ENCODE measurements at regions not wholly inside any gene's neighbourhood (a gene's known extent, or its start where the extent isn't known, plus 50 kb on each side); places are given as distances from the start of the nearest gene placed in this dataset.

- POLR2A ChIA-PET = no interaction called here
- TF ChIP-seq CTCF (IDR thresholded peaks at IDR 0.05; ENCODE audit: low read depth, low read length) = no peak
- H3K9me3 ChIP-seq (ENCODE audit: control insufficient read depth, insufficient read depth, low read length) = peaks cover 3% of the 10 kb centered on the region
- CTCF ChIA-PET = no interaction called here
- DNase-seq (ENCODE audit: low read depth, low spot score) = no peak
- no peaks in the 10 kb centered on the region for H3K27me3 ChIP-seq (ENCODE audit: control insufficient read depth, insufficient read depth, low read length)
- no peak overlapping the region for H3K27ac ChIP-seq (ENCODE audit: low read depth, low read length)
- no peak overlapping the region for H3K4me3 ChIP-seq (ENCODE audit: low read depth, low read length)
Observed at GRCh38 chr5:45060724-45061123, 252.0 kb downstream of the MRPS30 start.

- TF ChIP-seq CTCF (IDR thresholded peaks at IDR 0.05; ENCODE audit: low read depth, low read length) = no peak
- Histone ChIP-seq H3K27ac (ENCODE audit: low read depth, low read length) (no peak overlapping the region), H3K27me3 (ENCODE audit: control insufficient read depth, insufficient read depth, low read length) (no peaks in the 10 kb centered on the region), H3K4me3 (ENCODE audit: low read depth, low read length) (no peak overlapping the region), H3K9me3 (ENCODE audit: control insufficient read depth, insufficient read depth, low read length) (peaks cover 3% of the 10 kb centered on the region)
- CTCF ChIA-PET = no interaction called here
- POLR2A ChIA-PET = no interaction called here
- DNase-seq (ENCODE audit: low read depth, low spot score) = no peak
Observed at GRCh38 chr5:45062044-45062443, 253.3 kb downstream of the MRPS30 start.

- CTCF ChIA-PET = no interaction called here
- no peak for DNase-seq (ENCODE audit: low read depth, low spot score)
- no peak for TF ChIP-seq CTCF (IDR thresholded peaks at IDR 0.05; ENCODE audit: low read depth, low read length)
- no peak overlapping the region for H3K4me3 ChIP-seq (ENCODE audit: low read depth, low read length)
- H3K9me3 ChIP-seq (ENCODE audit: control insufficient read depth, insufficient read depth, low read length) = peaks cover 11% of the 10 kb centered on the region
- H3K27ac ChIP-seq (ENCODE audit: low read depth, low read length) = no peak overlapping the region
- no peaks in the 10 kb centered on the region for H3K27me3 ChIP-seq (ENCODE audit: control insufficient read depth, insufficient read depth, low read length)
- POLR2A ChIA-PET = no interaction called here
Observed at GRCh38 chr5:45081082-45081481, 272.3 kb downstream of the MRPS30 start.

- no peak for DNase-seq (ENCODE audit: low read depth, low spot score)
- Histone ChIP-seq H3K27me3 (ENCODE audit: control insufficient read depth, insufficient read depth, low read length) (no peaks in the 10 kb centered on the region), H3K27ac (ENCODE audit: low read depth, low read length) (no peak overlapping the region), H3K4me3 (ENCODE audit: low read depth, low read length) (no peak overlapping the region), H3K9me3 (ENCODE audit: control insufficient read depth, insufficient read depth, low read length) (no peaks in the 10 kb centered on the region)
- ChIA-PET POLR2A (no interaction called here), CTCF (no interaction called here)
- TF ChIP-seq CTCF (IDR thresholded peaks at IDR 0.05; ENCODE audit: low read depth, low read length) = no peak
Observed at GRCh38 chr5:45089870-45090269, 281.1 kb downstream of the MRPS30 start.

GRCh38 chr5:45093377-45093776 lies 284.6 kb downstream of the MRPS30 start:
- POLR2A ChIA-PET = no interaction called here
- Histone ChIP-seq H3K9me3 (ENCODE audit: control insufficient read depth, insufficient read depth, low read length) (no peaks in the 10 kb centered on the region), H3K27me3 (ENCODE audit: control insufficient read depth, insufficient read depth, low read length) (no peaks in the 10 kb centered on the region), H3K4me3 (ENCODE audit: low read depth, low read length) (no peak overlapping the region), H3K27ac (ENCODE audit: low read depth, low read length) (no peak overlapping the region)
- no peak for DNase-seq (ENCODE audit: low read depth, low spot score)
- TF ChIP-seq CTCF (IDR thresholded peaks at IDR 0.05; ENCODE audit: low read depth, low read length) = no peak
- CTCF ChIA-PET = no interaction called here
